ENCODE measurements at regions not wholly inside any gene's neighbourhood (a gene's known extent, or its start where the extent isn't known, plus 50 kb on each side); places are given as distances from the start of the nearest gene placed in this dataset.

DNA sequence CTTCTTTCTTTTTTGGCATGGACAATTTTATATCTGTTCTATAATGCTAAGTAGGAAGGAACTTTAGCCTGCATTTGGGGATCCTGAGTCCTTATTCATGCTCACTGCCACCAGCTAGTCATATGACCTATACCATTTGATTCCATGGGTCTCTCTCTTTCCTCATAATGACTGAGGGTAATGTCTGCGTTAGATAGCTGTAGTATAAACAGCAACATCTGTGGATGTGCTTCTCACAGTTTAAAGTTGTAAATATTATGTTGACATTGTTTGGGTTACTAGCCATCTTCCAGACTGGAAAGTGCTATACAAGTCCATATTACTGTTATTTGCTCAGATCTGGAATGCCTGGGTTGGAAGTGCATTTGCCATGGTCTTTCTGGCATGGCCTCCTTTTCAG is 274.9 kb upstream of the SEMA6D start:
- no peak for DNase-seq
- no peaks in the 10 kb centered on the region for H3K4me1 ChIP-seq (ENCODE audit: insufficient read depth, low read length)
- H3K9me3 Mint-ChIP-seq, result no peaks in the 10 kb centered on the region
- intact Hi-C loops (cut with DNase I, micrococcal nuclease), result no loop called here
- TF ChIP-seq, protein P1, sequence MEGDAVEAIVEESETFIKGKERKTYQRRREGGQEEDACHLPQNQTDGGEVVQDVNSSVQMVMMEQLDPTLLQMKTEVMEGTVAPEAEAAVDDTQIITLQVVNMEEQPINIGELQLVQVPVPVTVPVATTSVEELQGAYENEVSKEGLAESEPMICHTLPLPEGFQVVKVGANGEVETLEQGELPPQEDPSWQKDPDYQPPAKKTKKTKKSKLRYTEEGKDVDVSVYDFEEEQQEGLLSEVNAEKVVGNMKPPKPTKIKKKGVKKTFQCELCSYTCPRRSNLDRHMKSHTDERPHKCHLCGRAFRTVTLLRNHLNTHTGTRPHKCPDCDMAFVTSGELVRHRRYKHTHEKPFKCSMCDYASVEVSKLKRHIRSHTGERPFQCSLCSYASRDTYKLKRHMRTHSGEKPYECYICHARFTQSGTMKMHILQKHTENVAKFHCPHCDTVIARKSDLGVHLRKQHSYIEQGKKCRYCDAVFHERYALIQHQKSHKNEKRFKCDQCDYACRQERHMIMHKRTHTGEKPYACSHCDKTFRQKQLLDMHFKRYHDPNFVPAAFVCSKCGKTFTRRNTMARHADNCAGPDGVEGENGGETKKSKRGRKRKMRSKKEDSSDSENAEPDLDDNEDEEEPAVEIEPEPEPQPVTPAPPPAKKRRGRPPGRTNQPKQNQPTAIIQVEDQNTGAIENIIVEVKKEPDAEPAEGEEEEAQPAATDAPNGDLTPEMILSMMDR (IDR thresholded peaks at IDR 0.05), result no peak
- no peaks in the 10 kb centered on the region for H3K27me3 ChIP-seq (ENCODE audit: control insufficient read depth in 1 of 2, insufficient read depth in 2 of 2, low read length in 2 of 2)
- no peak for ATAC-seq (ENCODE audit: poor library complexity)
- no peak overlapping the region for H3K27ac Mint-ChIP-seq
- POLR2A ChIA-PET, result no interaction called here
- no peaks in the 10 kb centered on the region for H3K9me3 ChIP-seq (ENCODE audit: control insufficient read depth in 1 of 2, insufficient read depth in 1 of 2, low read length in 2 of 2)
- CTCF ChIA-PET, result no interaction called here
- no peaks in the 10 kb centered on the region for H3K36me3 ChIP-seq (ENCODE audit: insufficient read depth, low read length)
- no peaks in the 10 kb centered on the region for H3K4me1 Mint-ChIP-seq (ENCODE audit: low read depth)
- H3K4me3 ChIP-seq (ENCODE audit: low read length), result no peak overlapping the region
- H3K36me3 Mint-ChIP-seq (ENCODE audit: low read depth), result no peaks in the 10 kb centered on the region
- H3K27me3 Mint-ChIP-seq, result no peaks in the 10 kb centered on the region
- H3K4me3 Mint-ChIP-seq, result no peak overlapping the region
- H3K27ac ChIP-seq (ENCODE audit: low read depth in 1 of 2, low read length in 2 of 2), result no peak overlapping the region

DNA sequence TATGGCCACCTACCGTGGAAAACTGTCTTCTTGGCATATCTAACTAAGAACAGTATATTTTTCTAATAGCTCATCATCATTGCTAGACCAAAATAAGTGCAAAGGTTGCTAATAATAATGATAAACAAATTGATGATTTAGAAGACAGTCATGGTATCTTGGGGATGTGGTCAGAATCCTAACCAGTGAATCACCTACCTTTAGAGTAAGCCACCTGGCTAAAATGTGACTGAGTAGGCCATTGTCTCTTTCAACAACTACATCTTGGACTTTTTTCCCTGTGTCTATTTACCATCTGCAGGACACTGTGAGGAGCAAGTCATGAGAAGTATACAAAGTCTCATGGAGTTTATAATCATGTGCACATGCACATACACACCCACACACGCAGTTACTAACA is 273.5 kb upstream of the SEMA6D start:
- Mint-ChIP-seq H3K27me3 (no peaks in the 10 kb centered on the region), H3K36me3 (ENCODE audit: low read depth) (no peaks in the 10 kb centered on the region), H3K9me3 (no peaks in the 10 kb centered on the region), H3K27ac (no peak overlapping the region), H3K4me3 (no peak overlapping the region), H3K4me1 (ENCODE audit: low read depth) (no peaks in the 10 kb centered on the region)
- ATAC-seq (ENCODE audit: poor library complexity) (no peak), DNase-seq (no peak)
- CTCF ChIA-PET, result interaction anchor here (0.6 kb wide), 1 partner anchor 864 kb away, joined by 3 read pairs; no protein-coding TSS in a partner anchor
- Histone ChIP-seq H3K4me1 (ENCODE audit: insufficient read depth, low read length) (no peaks in the 10 kb centered on the region), H3K36me3 (ENCODE audit: insufficient read depth, low read length) (no peaks in the 10 kb centered on the region), H3K4me3 (ENCODE audit: low read length) (no peak overlapping the region), H3K9me3 (ENCODE audit: control insufficient read depth in 1 of 2, insufficient read depth in 1 of 2, low read length in 2 of 2) (no peaks in the 10 kb centered on the region), H3K27ac (ENCODE audit: low read depth in 1 of 2, low read length in 2 of 2) (no peak overlapping the region), H3K27me3 (ENCODE audit: control insufficient read depth in 1 of 2, insufficient read depth in 2 of 2, low read length in 2 of 2) (no peaks in the 10 kb centered on the region)
- TF ChIP-seq, protein P1 (IDR thresholded peaks at IDR 0.05), result no peak
- POLR2A ChIA-PET, result no interaction called here
- intact Hi-C loops (cut with DNase I, micrococcal nuclease), result no loop called here

DNA sequence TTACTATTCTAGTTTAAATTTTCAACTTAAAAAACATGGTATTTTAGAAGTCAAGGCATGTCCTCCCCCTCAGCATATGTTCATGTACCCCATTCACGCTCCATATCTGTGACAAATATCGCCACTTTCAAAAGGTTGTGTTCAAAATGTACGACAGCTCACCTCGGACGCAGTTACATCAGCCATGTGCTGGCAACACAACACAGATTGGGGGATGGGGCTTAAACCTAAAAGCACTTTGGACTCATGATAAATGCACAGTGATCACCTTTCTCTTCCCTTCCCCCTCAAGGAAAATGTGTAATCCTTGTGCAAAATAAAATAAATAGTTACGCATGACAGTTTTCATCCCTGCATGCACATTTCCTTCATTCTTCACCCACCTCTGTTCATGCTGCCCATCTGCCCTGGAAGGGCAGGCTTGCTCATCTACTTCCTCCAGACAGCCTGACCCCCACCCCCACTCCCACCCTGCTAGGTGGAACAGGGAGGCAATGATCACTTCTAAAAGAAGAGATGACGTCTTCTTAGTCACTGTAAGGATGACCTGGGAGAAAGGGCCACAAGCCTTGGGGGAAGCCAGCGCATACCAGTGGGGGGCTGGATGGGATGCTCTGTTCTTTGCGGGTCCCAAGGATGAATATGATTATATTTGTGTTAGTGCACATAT is 271.4 kb upstream of the SEMA6D start:
- TF ChIP-seq, protein P1 (IDR thresholded peaks at IDR 0.05), result no peak
- ATAC-seq (ENCODE audit: poor library complexity), result no peak
- Mint-ChIP-seq H3K9me3 (no peaks in the 10 kb centered on the region), H3K27me3 (no peaks in the 10 kb centered on the region), H3K4me3 (no peak overlapping the region), H3K27ac (no peak overlapping the region), H3K36me3 (ENCODE audit: low read depth) (no peaks in the 10 kb centered on the region), H3K4me1 (ENCODE audit: low read depth) (no peaks in the 10 kb centered on the region)
- Histone ChIP-seq H3K4me3 (ENCODE audit: low read length) (no peak overlapping the region), H3K36me3 (ENCODE audit: insufficient read depth, low read length) (no peaks in the 10 kb centered on the region), H3K9me3 (ENCODE audit: control insufficient read depth in 1 of 2, insufficient read depth in 1 of 2, low read length in 2 of 2) (no peaks in the 10 kb centered on the region), H3K4me1 (ENCODE audit: insufficient read depth, low read length) (no peaks in the 10 kb centered on the region), H3K27me3 (ENCODE audit: control insufficient read depth in 1 of 2, insufficient read depth in 2 of 2, low read length in 2 of 2) (no peaks in the 10 kb centered on the region), H3K27ac (ENCODE audit: low read depth in 1 of 2, low read length in 2 of 2) (no peak overlapping the region)
- intact Hi-C loops (cut with DNase I, micrococcal nuclease), result no loop called here
- ChIA-PET CTCF (no interaction called here), POLR2A (no interaction called here)
- no peak for DNase-seq

Data from CD4-positive, alpha-beta T cell (primary cell).